HG02885 (cell line): ENCODE measurements at regions not wholly inside any gene's neighbourhood (a gene's known extent, or its start where the extent isn't known, plus 50 kb on each side); places are given as distances from the start of the nearest gene placed in this dataset.
"Not testable (repeated sequence)": the region's sequence is repeated elsewhere in the genome, so short reads cannot be mapped to it uniquely, and the experiment has no call there.

Experiments used
- ATAC-seq: cut with Tn5 transposase; IDR thresholded peaks from one replicate; pipeline ENCODE4 v1.9.1; 2021; ENCODE audit warnings: mild to moderate bottlenecking; ENCODE audit not compliant: unreplicated experiment, poor library complexity

DNA sequence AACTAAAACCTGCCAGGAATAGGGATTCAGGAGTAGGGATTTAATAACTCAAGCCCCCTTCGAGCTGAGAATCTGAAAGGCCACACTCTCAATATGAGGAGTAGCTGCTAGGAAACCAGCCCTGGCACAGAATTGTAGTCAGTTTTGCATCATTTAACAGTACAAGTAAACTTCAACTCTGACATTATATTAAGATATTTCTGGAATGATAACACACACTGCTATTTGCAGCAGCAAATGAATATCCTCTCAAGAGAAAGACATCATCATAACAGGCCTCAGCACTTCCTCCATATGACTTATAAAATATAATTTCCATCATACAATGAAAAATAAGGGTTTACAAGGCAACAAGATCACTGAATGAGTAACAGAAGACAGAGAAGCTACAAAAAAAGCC, 138.2 kb upstream of the RFX3 start:
- no peak for ATAC-seq

DNA sequence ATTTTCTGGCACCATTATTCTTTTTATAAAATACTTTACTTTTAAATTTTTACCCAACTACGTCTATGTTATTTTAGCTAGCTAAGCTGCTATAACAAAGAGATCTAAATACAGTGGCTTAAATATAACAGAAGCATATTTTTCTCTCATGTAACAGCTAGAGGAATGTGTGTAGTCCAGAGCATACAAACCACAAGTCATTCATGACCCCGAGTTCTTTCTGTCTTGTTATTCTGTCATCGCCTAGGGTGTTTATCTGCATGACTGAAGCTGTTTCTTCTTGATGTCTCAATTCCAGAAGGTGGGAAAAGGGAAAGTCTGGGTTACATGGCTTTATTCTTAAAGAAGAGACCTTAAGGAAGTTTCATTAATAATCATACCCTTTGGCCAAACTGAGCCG, 136.9 kb upstream of the RFX3 start:
- no peak for ATAC-seq

DNA sequence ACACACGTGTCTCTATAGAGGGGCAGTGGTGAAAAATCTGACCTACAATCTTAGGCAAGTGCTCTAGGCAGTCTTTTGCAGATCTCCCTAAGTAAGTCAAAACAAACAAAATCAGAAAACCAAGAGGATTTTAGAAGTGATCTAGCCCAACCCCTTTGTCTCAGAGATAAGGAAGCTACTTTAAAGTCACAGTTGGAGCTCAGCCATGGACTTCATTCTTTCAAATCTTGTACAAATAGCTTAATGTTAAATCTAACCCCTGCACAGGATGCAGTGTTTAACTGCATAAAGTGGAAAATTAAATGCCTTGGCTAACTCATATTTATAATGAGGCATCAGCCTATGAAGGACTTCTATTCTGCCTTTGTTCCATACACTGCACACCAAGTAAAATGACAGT, 135.1 kb upstream of the RFX3 start:
- ATAC-seq = no peak

DNA sequence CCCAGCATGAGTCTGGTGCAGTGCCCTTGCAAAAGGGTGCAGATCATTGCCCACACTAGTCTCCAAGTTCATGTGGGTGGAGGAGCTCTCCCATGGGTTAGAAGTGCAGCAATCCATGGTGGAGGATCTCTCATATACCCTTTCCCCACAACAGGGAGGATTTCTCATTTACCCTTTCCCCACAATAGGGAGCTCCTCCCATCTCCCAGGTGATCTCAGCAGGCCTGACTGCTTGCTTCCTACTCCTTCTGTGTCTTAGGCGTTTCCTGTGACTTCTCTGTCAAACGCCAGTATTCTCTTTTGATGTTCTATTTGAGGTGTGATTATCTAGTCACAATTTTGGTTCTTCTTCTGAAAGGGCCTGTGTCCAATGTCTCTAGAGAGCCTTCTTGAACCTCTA, 133.8 kb upstream of the RFX3 start:
- ATAC-seq = no peak

DNA sequence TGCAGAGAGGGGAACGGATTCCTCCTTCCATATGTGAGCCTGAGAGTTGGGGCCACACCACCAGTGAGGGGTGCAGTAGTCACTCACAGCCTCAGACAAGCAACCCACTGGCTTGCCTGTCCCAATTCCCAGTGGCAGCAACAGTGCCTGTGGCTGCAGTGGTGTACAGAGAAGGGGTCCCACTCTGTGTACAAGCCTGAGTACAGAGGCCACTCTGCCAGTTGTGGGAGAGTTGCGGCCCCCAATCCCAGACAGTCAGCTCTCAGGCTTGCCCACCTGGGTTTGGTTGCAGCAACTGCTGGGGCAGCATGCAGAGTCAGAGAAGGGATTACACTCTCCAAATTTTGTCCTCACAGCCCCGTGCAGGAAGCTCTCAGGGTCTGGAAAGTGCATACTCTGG, 133.2 kb upstream of the RFX3 start:
- no peak for ATAC-seq

DNA sequence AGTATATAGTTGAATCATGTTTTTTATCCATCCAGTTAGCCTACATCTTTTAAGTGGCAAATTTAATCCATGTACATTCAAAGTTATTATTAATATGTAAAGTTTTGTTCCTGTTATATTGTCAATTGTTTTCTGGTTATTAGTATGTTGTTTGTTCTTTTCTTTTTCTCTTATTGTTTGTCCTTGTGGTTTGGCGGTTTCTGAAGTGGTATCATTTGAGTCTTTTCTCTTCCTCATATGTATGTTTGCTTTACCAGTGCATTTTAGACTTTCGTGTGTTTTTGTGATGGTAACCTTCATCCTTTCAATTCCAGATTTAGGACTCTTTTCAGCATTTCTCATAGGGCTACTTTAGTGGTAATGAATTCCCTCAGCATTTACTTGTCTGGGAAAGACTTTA, 130.4 kb upstream of the RFX3 start:
- peak; percentile 64 for ATAC-seq

DNA sequence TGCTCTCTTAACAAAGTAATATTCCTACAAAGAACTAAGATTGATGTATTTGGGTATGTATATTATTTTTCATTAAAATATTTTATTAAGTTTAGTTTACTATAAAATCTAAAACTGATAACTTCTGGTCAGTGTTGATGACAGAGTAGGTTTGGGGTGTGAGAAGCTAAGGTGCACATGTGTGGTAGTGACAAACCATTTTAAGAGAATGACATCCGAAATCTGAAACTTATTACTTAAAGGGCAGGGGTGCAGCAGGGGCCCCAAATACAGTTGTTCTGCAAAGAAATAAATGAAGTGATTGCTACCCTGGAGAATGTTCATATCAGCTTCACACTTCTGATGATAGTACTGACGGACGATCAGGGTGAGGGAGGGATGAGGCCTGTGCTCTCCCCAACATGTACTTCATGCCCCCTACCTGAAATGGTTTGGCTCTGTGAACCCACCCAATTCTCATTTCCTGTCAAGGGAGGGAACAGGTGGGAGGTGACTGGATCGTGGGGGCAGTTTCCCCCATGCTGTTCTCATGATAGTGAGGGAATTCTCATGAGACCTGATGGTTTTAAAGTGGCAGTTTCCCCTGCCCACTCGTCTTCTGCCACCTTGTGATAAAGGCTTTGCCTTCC, 125.3 kb upstream of the RFX3 start:
- ATAC-seq = peak; percentile 62

DNA sequence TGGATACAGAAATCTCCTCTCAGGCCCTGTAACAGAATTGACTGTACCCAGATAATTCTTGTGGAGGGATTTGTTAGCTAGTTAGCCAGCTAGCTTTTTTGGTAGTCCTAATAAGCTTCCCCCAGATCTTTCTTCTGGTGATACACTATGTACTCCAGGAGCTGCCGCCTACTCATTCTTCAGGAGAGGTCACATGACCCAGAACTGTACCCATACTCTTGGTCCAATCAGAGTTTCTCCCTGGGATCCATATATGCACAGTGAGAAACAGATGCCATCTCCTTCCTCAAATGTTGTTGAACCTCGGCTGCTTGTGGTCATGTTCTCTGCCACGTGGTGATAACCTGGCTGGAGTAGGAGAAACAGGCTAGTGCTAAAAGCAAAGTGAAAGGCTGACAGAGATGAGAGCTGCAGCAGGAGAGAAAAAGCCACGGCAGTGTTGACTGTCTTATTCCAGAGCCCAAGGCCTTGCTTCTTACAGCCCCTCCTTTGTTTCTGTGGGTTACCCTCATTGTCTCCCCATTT, 123.0 kb upstream of the RFX3 start:
- no peak for ATAC-seq

DNA sequence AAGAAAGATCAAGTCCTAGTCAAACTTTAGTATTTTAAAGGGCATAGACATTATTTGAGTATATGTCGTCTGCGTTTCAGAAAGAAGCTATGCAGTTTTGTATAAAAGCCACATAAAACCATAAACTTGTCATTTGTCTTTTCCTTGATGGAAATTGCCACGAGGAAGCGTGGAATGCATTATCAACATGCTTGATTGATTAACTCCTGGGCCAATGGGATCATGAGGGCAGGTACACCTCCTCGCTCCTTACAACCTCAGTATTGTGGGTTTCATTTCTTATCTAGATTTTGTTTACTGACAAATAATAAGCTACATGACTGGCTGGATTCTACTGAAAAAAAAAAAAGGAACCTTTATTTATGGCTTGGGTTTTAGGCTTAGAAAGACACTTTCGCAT, 122.5 kb upstream of the RFX3 start:
- no peak for ATAC-seq

DNA sequence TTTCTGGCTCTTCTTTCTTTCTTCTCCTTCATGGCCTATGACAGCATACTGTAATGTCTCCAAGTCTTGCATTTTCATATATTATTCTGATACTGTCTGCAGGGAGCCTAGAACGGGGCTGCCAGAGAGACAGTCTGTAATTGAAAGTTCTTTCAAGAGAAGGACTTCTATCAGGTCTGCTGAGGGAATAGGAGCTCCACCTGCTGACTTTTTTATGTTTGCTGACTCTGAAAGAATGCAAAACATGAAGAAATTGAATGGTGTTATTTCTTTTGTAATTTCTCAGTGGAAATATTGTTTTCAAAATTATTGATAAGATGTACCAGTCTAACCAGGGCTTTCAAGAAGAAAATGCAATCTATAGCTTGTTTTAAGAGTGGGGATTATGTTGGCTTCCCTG, 121.9 kb upstream of the RFX3 start:
- no peak for ATAC-seq

DNA sequence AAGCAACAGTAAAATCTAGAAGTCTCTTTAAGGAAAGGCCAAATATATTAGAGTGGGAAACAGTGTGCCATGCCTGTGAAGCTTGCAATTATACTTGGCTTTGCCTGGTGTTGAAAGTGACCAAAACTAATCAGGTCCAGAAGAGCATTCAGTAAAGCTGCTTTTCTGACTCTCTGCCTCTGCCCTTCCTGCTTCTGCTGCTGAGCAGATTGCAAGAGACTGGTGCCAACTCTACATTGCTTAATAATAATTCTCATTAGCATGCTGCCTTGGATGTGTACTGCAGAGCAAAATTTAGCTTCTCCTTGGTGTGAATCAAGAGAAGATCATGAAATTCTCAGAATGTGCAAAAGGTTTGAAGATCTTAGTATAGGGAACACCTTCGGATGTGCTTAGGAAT, 120.4 kb upstream of the RFX3 start:
- no peak for ATAC-seq

DNA sequence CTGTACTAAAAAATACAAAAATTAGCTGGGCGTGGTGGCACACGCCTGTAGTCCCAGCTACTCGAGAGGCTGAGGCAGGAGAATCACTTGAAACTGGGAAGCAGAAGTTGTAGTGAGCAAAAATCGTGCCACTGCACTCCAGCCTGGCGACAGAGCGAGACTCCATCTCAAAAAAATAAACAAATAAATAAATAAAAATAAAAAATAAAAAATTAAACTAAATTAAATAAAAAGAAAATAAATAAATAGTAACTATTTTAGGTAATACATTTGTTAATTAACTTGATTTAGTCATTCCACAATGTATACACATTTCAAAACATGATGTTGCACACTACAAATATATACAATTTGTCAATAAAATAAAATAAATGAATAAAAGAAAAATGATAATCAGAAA, 116.3 kb upstream of the RFX3 start:
- not testable (repeated sequence) for ATAC-seq

DNA sequence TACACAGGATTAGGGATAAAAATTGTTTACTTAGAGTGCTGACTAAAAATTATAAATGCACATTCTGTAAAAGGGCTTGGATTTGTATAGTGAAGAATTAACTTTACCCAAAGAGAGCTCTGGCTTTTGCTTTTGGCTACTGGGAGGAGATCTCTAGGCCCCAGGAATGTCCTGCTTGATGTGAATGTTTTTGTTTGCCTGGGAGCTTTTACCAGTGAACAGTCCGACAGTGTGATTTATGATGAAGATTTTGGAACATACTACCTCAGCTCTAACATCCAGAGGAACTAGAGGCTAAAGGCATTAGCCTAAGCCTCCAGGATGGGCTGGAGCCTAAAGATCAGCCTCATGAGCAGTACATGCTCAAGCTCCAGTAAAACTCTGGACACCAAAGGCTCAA, 103.7 kb upstream of the RFX3 start:
- no peak for ATAC-seq

DNA sequence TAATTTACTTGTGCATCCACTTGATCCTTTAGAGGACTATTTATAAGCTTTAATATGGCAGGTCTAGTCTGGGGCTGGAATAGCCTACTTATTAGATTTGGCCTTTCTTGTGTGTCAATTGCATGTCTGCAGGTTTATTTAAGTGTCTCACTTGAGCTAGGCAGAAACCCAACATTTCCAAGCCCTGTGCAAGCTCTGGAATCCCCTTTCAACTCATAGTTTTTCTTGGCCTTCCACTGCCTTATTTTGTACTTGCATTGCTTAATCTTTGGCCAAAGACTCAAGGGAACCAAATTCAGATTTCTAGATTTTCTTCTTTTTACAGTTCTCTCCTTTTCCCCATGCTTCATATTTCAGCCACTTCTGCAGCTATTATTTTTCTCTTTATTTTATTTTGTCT, 102.4 kb upstream of the RFX3 start:
- ATAC-seq = no peak

DNA sequence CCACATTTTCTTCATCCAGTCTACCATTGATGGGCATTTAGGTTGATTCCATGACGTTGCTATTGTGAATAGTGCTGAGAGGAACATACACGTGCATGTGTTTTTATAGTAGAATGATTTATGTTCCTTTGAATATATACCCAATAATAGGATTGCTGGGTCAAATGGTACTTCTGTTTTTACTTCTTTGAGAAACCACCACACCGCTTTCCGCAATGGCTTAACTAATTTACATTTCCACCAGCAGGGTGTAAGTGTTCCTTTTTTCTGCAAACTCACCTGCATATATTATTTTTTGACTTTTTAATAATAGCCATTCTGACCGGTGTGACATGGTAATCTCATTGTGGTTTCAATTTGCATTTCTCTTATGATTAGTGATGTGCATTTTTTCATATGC, 82.2 kb upstream of the RFX3 start:
- ATAC-seq = peak; percentile 90

DNA sequence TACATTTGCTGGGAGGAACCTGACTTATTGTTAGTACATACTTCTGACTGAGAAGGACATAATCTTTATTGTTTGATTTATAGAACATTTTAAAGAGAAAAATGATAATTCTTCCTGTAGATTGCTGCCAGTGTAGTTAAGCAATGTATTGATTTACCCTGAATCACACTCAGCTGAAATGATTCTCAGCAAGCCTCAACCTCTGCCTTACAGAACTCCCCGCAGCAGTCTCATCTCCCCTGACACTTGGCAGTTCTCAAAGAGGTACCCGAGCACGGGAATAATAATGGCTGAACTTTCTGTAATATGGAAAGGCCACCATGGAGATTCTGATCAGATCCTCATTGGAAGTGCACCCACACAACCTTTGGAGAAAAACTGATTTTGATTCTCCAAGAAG, 74.9 kb upstream of the RFX3 start:
- no peak for ATAC-seq

DNA sequence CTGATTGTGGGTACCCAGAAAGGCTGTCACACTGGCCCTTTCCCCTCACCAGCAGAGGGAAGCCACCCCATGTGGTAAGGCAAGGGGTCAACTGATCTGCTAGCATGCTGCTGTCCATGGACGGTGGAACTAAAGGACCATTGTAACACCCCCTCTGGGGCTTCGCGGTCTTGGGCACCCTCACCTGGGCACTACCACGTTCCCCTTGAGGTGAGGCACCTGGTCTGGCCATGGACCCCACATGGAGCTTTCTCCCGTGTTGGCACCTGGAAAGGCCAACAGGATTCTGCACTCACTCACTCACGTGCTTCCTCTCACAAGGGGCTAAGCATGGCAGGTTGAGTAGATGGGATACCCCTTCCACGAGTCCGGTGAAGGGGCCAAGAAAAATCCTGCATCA, 72.0 kb upstream of the RFX3 start:
- ATAC-seq = no peak

DNA sequence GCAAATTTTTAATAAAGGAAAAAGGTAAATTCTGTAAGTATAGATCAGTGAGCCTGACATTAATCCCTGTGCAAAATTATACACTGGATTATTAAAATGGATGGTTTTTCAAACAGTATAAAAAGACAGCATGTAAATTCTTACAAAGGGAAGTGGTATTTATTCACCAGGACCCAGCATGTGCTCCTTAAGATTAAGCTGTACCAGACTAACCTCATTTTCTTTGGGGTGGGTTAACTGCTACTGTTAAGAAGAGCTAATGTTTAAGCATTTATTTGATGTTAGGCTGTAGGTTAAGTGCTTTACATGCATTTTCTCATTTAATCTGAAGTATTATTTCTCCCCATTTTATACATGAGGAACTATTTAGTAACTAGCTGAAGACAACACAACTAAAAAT, 60.3 kb upstream of the RFX3 start:
- no peak for ATAC-seq

DNA sequence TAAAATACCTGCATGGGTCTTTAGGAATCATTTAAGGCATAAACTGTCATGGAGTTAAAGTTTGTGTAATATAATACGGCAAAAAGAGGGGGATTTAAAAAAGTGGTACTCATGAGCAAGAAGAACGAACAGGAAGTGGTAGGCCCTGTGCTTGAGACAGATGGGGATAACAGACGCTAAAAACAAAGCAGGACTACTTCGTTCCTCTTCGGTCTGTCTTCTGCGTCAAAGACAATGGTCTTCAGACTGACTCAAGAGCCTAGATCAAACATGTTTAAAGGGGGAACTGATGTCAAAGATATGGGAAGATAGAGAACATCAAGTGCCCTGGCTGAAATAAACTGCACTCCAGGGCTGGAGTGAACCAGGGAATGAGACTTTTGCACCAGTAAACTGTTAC, 59.8 kb upstream of the RFX3 start:
- no peak for ATAC-seq

DNA sequence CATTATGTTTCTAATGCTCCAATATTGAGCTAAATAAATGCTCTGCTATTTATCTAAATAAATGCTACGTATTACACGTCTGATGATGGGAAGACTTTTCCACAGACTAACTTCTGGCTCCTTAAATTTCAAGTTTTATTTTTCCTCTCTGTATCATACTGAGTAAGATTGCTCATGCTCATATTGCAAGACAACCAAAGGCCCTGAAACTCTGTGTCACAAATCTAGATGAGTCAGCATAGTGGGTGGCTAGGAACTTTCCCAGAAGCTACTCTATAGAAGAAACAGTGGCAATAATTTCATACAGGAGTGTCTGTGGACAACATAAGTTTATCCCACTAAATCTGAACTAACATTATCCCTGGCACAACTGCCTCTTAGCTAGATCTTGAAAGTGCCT, 53.0 kb upstream of the RFX3 start:
- ATAC-seq = no peak

DNA sequence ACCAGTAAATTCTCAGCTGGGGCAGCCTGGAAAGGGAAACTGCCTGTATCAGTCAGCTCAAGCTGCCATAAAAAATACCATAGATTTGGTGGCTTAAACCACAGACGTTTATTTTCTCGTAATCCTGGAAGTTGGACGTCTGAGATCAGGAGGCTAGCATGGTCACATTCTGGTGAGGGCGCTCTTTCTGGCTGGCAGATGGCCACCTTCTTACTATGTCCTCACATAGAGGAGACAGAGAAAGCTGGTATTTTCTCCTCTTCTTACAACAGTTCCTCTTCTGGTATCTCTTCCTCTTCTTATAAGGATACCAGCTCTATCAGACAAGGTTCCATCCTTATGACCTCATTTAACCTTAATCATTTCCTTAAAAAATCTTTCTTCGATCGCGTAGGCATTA, 50.5 kb upstream of the RFX3 start:
- no peak for ATAC-seq

DNA sequence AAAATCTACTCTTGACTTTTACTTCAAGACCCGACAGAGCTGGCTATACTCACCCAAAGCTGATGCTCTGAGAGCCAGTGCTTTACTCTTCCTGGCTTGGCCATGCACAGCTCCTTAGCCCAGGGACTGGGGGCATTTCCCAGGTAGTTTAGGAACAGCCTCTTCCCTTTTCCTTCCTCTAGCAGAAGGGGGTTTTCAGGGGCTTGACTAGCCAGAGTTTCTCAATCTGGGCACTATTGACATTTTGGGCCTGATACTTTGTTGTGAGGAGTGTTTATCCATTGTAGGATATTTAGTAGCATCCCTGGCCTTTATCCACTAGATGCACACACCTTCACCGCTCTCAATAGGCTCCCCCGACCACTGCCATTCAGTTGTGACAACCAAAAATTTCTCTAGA, 50.0 kb upstream of the RFX3 start:
- no peak for ATAC-seq
